ENCODE measurements at regions not wholly inside any gene's neighbourhood (a gene's known extent, or its start where the extent isn't known, plus 50 kb on each side); places are given as distances from the start of the nearest gene placed in this dataset.
"Not testable (repeated sequence)": the region's sequence is repeated elsewhere in the genome, so short reads cannot be mapped to it uniquely, and the experiment has no call there.

GRCh38 chr1:810949-811348 lies 112.8 kb upstream of the SAMD11 start:
- H2AFZ ChIP-seq (ENCODE audit: low read length); H2BK120ac ChIP-seq (replicated peaks; ENCODE audit: low read depth, low read length); H2BK12ac ChIP-seq (ENCODE audit: low read depth, low read length); DNase-seq (ENCODE audit: low read depth in 1 of 2, low spot score in 2 of 2); POLR2A ChIA-PET (ENCODE audit: partially characterized antibody); H3K36me3 ChIP-seq (ENCODE audit: control insufficient read depth in 2 of 4, insufficient read depth in 4 of 4, low read length in 3 of 4); H3K4me3 ChIP-seq (ENCODE audit: extremely low read depth in 1 of 4, insufficient read depth in 2 of 4, low read depth in 3 of 4, low read length in 4 of 4); H3K23me2 ChIP-seq (ENCODE audit: low read depth, low read length); H4K5ac ChIP-seq (ENCODE audit: insufficient read length, low read depth, low read length); H3K79me2 ChIP-seq (ENCODE audit: control insufficient read depth in 1 of 2, insufficient read depth in 2 of 2, low read length in 2 of 2); CTCF ChIA-PET (ENCODE audit: partially characterized antibody); H3K4me1 ChIP-seq (replicated peaks in 1 of 4; ENCODE audit: control insufficient read depth in 3 of 4, insufficient read depth in 4 of 4, low read length in 3 of 4); H2AK5ac ChIP-seq (ENCODE audit: low read depth, low read length); H3K27ac ChIP-seq (ENCODE audit: low read depth, low read length); H3K27me3 ChIP-seq (replicated peaks in 1 of 4; ENCODE audit: control insufficient read depth in 3 of 4, extremely low read depth in 1 of 4, insufficient read depth in 3 of 4, low read length in 3 of 4); H2BK20ac ChIP-seq (ENCODE audit: low read length); H3K14ac ChIP-seq (ENCODE audit: insufficient read length); H3K56ac ChIP-seq (replicated peaks; ENCODE audit: insufficient read length, low read depth, low read length); H4K91ac ChIP-seq (replicated peaks; ENCODE audit: insufficient read length, low read length); H3K4me2 ChIP-seq (ENCODE audit: insufficient read depth in 1 of 2, low read depth in 2 of 2, low read length in 2 of 2); FAIRE-seq; H3K79me1 ChIP-seq (ENCODE audit: low read depth, low read length); H3K18ac ChIP-seq (ENCODE audit: extremely low read depth, low read length); H4K8ac ChIP-seq (ENCODE audit: extremely low read depth, insufficient read depth, low read length); H3K23ac ChIP-seq (ENCODE audit: insufficient read length); H2BK5ac ChIP-seq (ENCODE audit: low read depth, low read length); H3K9ac ChIP-seq (replicated peaks in 1 of 4; ENCODE audit: extremely low read depth in 1 of 4, low read depth in 3 of 4, low read length in 3 of 4); H4K20me1 ChIP-seq (replicated peaks in 1 of 2; ENCODE audit: control insufficient read depth in 1 of 2, insufficient read depth in 2 of 2, low read length in 2 of 2); H2BK15ac ChIP-seq (ENCODE audit: low read length); H3K4ac ChIP-seq (replicated peaks; ENCODE audit: insufficient read length, low read depth, low read length); H3K9me3 ChIP-seq (ENCODE audit: insufficient read depth in 2 of 2, low read depth in 1 of 2, low read length in 1 of 2): not testable (repeated sequence)
- WGBS, 2 experiments (ENCODE audit: extremely low coverage in 1 of 2, insufficient coverage in 1 of 2, insufficient read length in 1 of 2, insufficient replicate concordance in 2 of 2, low coverage in 1 of 2, low lambda C conversion rate in 2 of 2, missing lambda C conversion rate in 1 of 2), result 100% methylated on average over 2 of the region's 2 CpGs; no CpG with 5 or more reads in 1 of the 2 experiments

GRCh38 chr1:812535-813127 lies 111.1 kb upstream of the SAMD11 start:
- H2AFZ ChIP-seq (ENCODE audit: low read length); FAIRE-seq; H3K9ac ChIP-seq (replicated peaks in 1 of 4; ENCODE audit: extremely low read depth in 1 of 4, low read depth in 3 of 4, low read length in 3 of 4); H3K27ac ChIP-seq (ENCODE audit: low read depth, low read length); H4K5ac ChIP-seq (ENCODE audit: insufficient read length, low read depth, low read length); H3K4me3 ChIP-seq (ENCODE audit: extremely low read depth in 1 of 4, insufficient read depth in 2 of 4, low read depth in 3 of 4, low read length in 4 of 4); H3K4me1 ChIP-seq (replicated peaks in 1 of 4; ENCODE audit: control insufficient read depth in 3 of 4, insufficient read depth in 4 of 4, low read length in 3 of 4); H3K4me2 ChIP-seq (ENCODE audit: insufficient read depth in 1 of 2, low read depth in 2 of 2, low read length in 2 of 2); H3K79me2 ChIP-seq (ENCODE audit: control insufficient read depth in 1 of 2, insufficient read depth in 2 of 2, low read length in 2 of 2); DNase-seq (ENCODE audit: low read depth in 1 of 2, low spot score in 2 of 2); H3K23me2 ChIP-seq (ENCODE audit: low read depth, low read length); H2BK12ac ChIP-seq (ENCODE audit: low read depth, low read length); POLR2A ChIA-PET (ENCODE audit: partially characterized antibody); H3K9me3 ChIP-seq (ENCODE audit: insufficient read depth in 2 of 2, low read depth in 1 of 2, low read length in 1 of 2); H3K79me1 ChIP-seq (ENCODE audit: low read depth, low read length); H2AK5ac ChIP-seq (ENCODE audit: low read depth, low read length); H2BK20ac ChIP-seq (ENCODE audit: low read length); H3K18ac ChIP-seq (ENCODE audit: extremely low read depth, low read length); H2BK120ac ChIP-seq (replicated peaks; ENCODE audit: low read depth, low read length); H4K91ac ChIP-seq (replicated peaks; ENCODE audit: insufficient read length, low read length); H3K4ac ChIP-seq (replicated peaks; ENCODE audit: insufficient read length, low read depth, low read length); CTCF ChIA-PET (ENCODE audit: partially characterized antibody); H4K8ac ChIP-seq (ENCODE audit: extremely low read depth, insufficient read depth, low read length); H4K20me1 ChIP-seq (replicated peaks in 1 of 2; ENCODE audit: control insufficient read depth in 1 of 2, insufficient read depth in 2 of 2, low read length in 2 of 2); H3K23ac ChIP-seq (ENCODE audit: insufficient read length); H3K56ac ChIP-seq (replicated peaks; ENCODE audit: insufficient read length, low read depth, low read length); H3K36me3 ChIP-seq (ENCODE audit: control insufficient read depth in 2 of 4, insufficient read depth in 4 of 4, low read length in 3 of 4); H2BK15ac ChIP-seq (ENCODE audit: low read length); H3K14ac ChIP-seq (ENCODE audit: insufficient read length); H3K27me3 ChIP-seq (replicated peaks in 1 of 4; ENCODE audit: control insufficient read depth in 3 of 4, extremely low read depth in 1 of 4, insufficient read depth in 3 of 4, low read length in 3 of 4); H2BK5ac ChIP-seq (ENCODE audit: low read depth, low read length): not testable (repeated sequence)
- WGBS, 2 experiments (ENCODE audit: extremely low coverage in 1 of 2, insufficient coverage in 1 of 2, insufficient read length in 1 of 2, insufficient replicate concordance in 2 of 2, low coverage in 1 of 2, low lambda C conversion rate in 2 of 2, missing lambda C conversion rate in 1 of 2), result 92% methylated on average over 5 of the region's 5 CpGs; no CpG with 5 or more reads in 1 of the 2 experiments

Measured in H1 (cell line).